Keratinocyte (primary cell): ENCODE measurements at regions not wholly inside any gene's neighbourhood (a gene's known extent, or its start where the extent isn't known, plus 50 kb on each side); places are given as distances from the start of the nearest gene placed in this dataset.

ENCODE experiments used
- CTCF ChIP-seq, 3 experiments: IDR thresholded peaks in 1 of 3; conservative IDR thresholded peaks in 1 of 3; optimal IDR thresholded peaks in 1 of 3; 2 replicates in 2 of 3; 3 replicates in 1 of 3; pipeline versions ENCODE3 to v1.5.1; 2011; ENCODE audit warnings: low read length in 3 of 3, mild to moderate bottlenecking in 3 of 3, moderate library complexity in 2 of 3, control low read depth in 1 of 3, inconsistent platforms in 1 of 3; ENCODE audit not compliant: insufficient read depth in 2 of 3; ENCODE audit errors: extremely low read depth in 1 of 3
- EZH2 ChIP-seq: IDR thresholded peaks from one replicate; pipeline ENCODE4 v1.6.1; 2012; ENCODE audit warnings: inconsistent platforms, mild to moderate bottlenecking, low read length, moderate library complexity

GRCh38 chr9:79242489-79242888 is 329.3 kb upstream of the TLE4 start:
- TF ChIP-seq CTCF (optimal IDR thresholded peaks at IDR 0.05 in 1 of 3, IDR thresholded peaks at IDR 0.05 in 1 of 3, conservative IDR thresholded peaks at IDR 0.05 in 1 of 3; ENCODE audit: extremely low read depth in 1 of 3, insufficient read depth in 2 of 3, low read length in 3 of 3), result no peak
- no peak for TF ChIP-seq EZH2
